Sigmoid colon (tissue), 4 donors: ENCODE measurements at regions not wholly inside any gene's neighbourhood (a gene's known extent, or its start where the extent isn't known, plus 50 kb on each side); places are given as distances from the start of the nearest gene placed in this dataset.

Experiments
- CTCF ChIP-seq, 4 experiments: fragments of 450-650 bp in 3 of 4; fragments of 200-600 bp in 1 of 4; IDR thresholded peaks; one replicate each; pipeline ENCODE4 v1.5.1; 2016 to 2019; ENCODE audit warnings: antibody characterized with exemption in 4 of 4, mild to moderate bottlenecking in 3 of 4, moderate library complexity in 2 of 4
- EP300 ChIP-seq, 4 donors: sonication (generic); formaldehyde crosslinking; IDR thresholded peaks; one replicate each; pipeline ENCODE4 v1.6.1; 2017; ENCODE audit warnings: antibody characterized with exemption in 4 of 4
- POLR2A ChIP-seq, 2 donors: fragments of 450-650 bp; IDR thresholded peaks; one replicate each; pipeline ENCODE4 v1.6.1; 2016; ENCODE audit warnings: antibody characterized with exemption in 2 of 2, mild to moderate bottlenecking in 2 of 2, moderate library complexity in 2 of 2
- POLR2AphosphoS5 ChIP-seq, 4 donors: sonication (generic); formaldehyde crosslinking; IDR thresholded peaks; one replicate each; pipeline ENCODE4 v1.6.1; 2017; ENCODE audit warnings: antibody characterized with exemption in 4 of 4

- TF ChIP-seq EP300 (IDR thresholded peaks at IDR 0.05) (no peak), CTCF (IDR thresholded peaks at IDR 0.05) (no peak), POLR2A (IDR thresholded peaks at IDR 0.05) (no peak), POLR2AphosphoS5 (IDR thresholded peaks at IDR 0.05) (no peak)
Measured at GRCh38 chr18:10316778-10317177, 137.7 kb upstream of the APCDD1 start.
